H9 (cell line): ENCODE measurements at regions not wholly inside any gene's neighbourhood (a gene's known extent, or its start where the extent isn't known, plus 50 kb on each side); places are given as distances from the start of the nearest gene placed in this dataset.

Experiments used
- DNase-seq: peaks from one replicate; pipeline ENCODE4 v3.0.0-alpha.2; 2017
- H2AFZ ChIP-seq: one replicate; pipeline ENCODE4 v1.6.1; 2013; ENCODE audit warnings: mild to moderate bottlenecking, low read length, control low read depth, moderate library complexity
- H2AK5ac ChIP-seq: 2 replicates; pipeline ENCODE4 v1.6.1; 2013; ENCODE audit warnings: low read length, control low read depth, mixed read lengths; ENCODE audit not compliant: insufficient read length
- H2BK120ac ChIP-seq: one replicate; pipeline ENCODE4 v1.6.1; 2013; ENCODE audit warnings: low read depth, mild to moderate bottlenecking, low read length, control low read depth, inconsistent platforms; ENCODE audit not compliant: poor library complexity, severe bottlenecking
- H2BK12ac ChIP-seq: 2 replicates; pipeline ENCODE4 v1.6.1; 2013; ENCODE audit warnings: low read length, control low read depth, mixed read lengths, low read depth; ENCODE audit not compliant: insufficient read length
- H2BK15ac ChIP-seq: 2 replicates; pipeline ENCODE4 v1.6.1; 2013; ENCODE audit warnings: low read depth, low read length, control low read depth
- H2BK20ac ChIP-seq: one replicate; pipeline ENCODE4 v1.6.1; 2013; ENCODE audit warnings: low read depth, mild to moderate bottlenecking, low read length, control low read depth, inconsistent platforms; ENCODE audit not compliant: poor library complexity, severe bottlenecking
- H2BK5ac ChIP-seq: 2 replicates; pipeline ENCODE4 v1.6.1; 2013; ENCODE audit warnings: low read length, control low read depth, mixed read lengths; ENCODE audit not compliant: insufficient read length
- H3K14ac ChIP-seq: 2 replicates; pipeline ENCODE4 v1.6.1; 2013; ENCODE audit warnings: low read length, control low read depth; ENCODE audit not compliant: insufficient read depth
- H3K18ac ChIP-seq: 2 replicates; pipeline ENCODE4 v1.6.1; 2013; ENCODE audit warnings: low read depth, mild to moderate bottlenecking, mixed read lengths, low read length, control low read depth; ENCODE audit not compliant: insufficient read length
- H3K23ac ChIP-seq: 2 replicates; pipeline ENCODE4 v1.6.1; 2013; ENCODE audit warnings: low read length, control low read depth, mixed read lengths, low read depth; ENCODE audit not compliant: insufficient read length
- H3K23me2 ChIP-seq: 2 replicates; pipeline ENCODE4 v1.6.1; 2013; ENCODE audit warnings: low read depth, mild to moderate bottlenecking, mixed read lengths, low read length, control low read depth; ENCODE audit not compliant: insufficient read length, poor library complexity, severe bottlenecking
- H3K27ac ChIP-seq: 2 replicates; pipeline ENCODE4 v1.5.1; 2013; ENCODE audit warnings: low read length, control low read depth, mixed read lengths, low read depth; ENCODE audit not compliant: insufficient read length
- H3K27me3 ChIP-seq: 2 replicates; pipeline ENCODE4 v1.6.1; 2013; ENCODE audit warnings: low read length, control low read depth, inconsistent platforms; ENCODE audit not compliant: insufficient read depth
- H3K4ac ChIP-seq: 2 replicates; pipeline ENCODE4 v1.6.1; 2013; ENCODE audit warnings: low read depth, mild to moderate bottlenecking, control low read depth, inconsistent platforms, low read length, moderate library complexity
- H3K4me1 ChIP-seq: 2 replicates; pipeline ENCODE4 v1.6.1; 2013; ENCODE audit warnings: low read length, control low read depth, inconsistent platforms; ENCODE audit not compliant: insufficient read depth
- H3K4me2 ChIP-seq: 2 replicates; pipeline ENCODE4 v1.6.1; 2013; ENCODE audit warnings: low read length, control low read depth, mixed read lengths; ENCODE audit not compliant: insufficient read length, insufficient read depth
- H3K56ac ChIP-seq: 2 replicates; pipeline ENCODE4 v1.6.1; 2013; ENCODE audit warnings: low read depth, mild to moderate bottlenecking, mixed read lengths, low read length, control low read depth; ENCODE audit not compliant: insufficient read length
- H3K79me1 ChIP-seq: 2 replicates; pipeline ENCODE4 v1.6.1; 2013; ENCODE audit warnings: low read depth, mild to moderate bottlenecking, moderate library complexity, low read length, control low read depth, inconsistent platforms; ENCODE audit not compliant: insufficient read depth, poor library complexity, severe bottlenecking
- H3K79me2 ChIP-seq: 2 replicates; pipeline ENCODE4 v1.6.1; 2013; ENCODE audit warnings: low read length, control low read depth, inconsistent platforms; ENCODE audit not compliant: insufficient read depth
- H3K9ac ChIP-seq: 2 replicates; pipeline ENCODE4 v1.6.1; 2013; ENCODE audit warnings: low read length, control low read depth, mixed read lengths; ENCODE audit not compliant: insufficient read length; ENCODE audit errors: extremely low read depth
- H3K9me3 ChIP-seq: one replicate; pipeline ENCODE4 v1.6.1; 2013; ENCODE audit warnings: low read depth, low read length, inconsistent platforms; ENCODE audit not compliant: control insufficient read depth
- H3T11ph ChIP-seq: one replicate; pipeline ENCODE4 v1.6.1; 2013; ENCODE audit warnings: mild to moderate bottlenecking, low read length, control low read depth, inconsistent platforms
- H4K20me1 ChIP-seq: one replicate; pipeline ENCODE4 v1.6.1; 2013; ENCODE audit not compliant: control insufficient read depth, insufficient read length, insufficient read depth
- H4K5ac ChIP-seq: 2 replicates; pipeline ENCODE4 v1.6.1; 2013; ENCODE audit warnings: low read depth, mild to moderate bottlenecking, mixed read lengths, low read length, control low read depth; ENCODE audit not compliant: insufficient read length
- H4K8ac ChIP-seq: replicated peaks from 2 replicates; pipeline ENCODE4 v1.6.1; 2013; ENCODE audit warnings: low read length, control low read depth, mixed read lengths, low read depth; ENCODE audit not compliant: insufficient read length
- H4K91ac ChIP-seq: 2 replicates; pipeline ENCODE4 v1.6.1; 2013; ENCODE audit warnings: low read depth, mild to moderate bottlenecking, moderate library complexity, mixed read lengths, low read length, control low read depth; ENCODE audit not compliant: insufficient read length
- H3K27ac Mint-ChIP-seq, 3 experiments: 2 replicates in 2 of 3; 3 replicates in 1 of 3; pipeline ENCODE4 v1.8.0; 2020 to 2021; ENCODE audit warnings: mixed read lengths in 3 of 3, mild to moderate bottlenecking in 1 of 3, moderate library complexity in 1 of 3
- H3K27me3 Mint-ChIP-seq: 2 replicates; pipeline ENCODE4 v1.8.0; 2021; ENCODE audit warnings: low read depth, mild to moderate bottlenecking, moderate library complexity, mixed read lengths
- H3K36me3 Mint-ChIP-seq, 3 experiments: 2 replicates in 2 of 3; 3 replicates in 1 of 3; pipeline ENCODE4 v1.8.0; 2020 to 2021; ENCODE audit warnings: low read depth in 3 of 3, mixed read lengths in 3 of 3; ENCODE audit not compliant: insufficient read depth in 1 of 3
- H3K4me1 Mint-ChIP-seq, 2 experiments: 2 replicates each; pipeline ENCODE4 v1.8.0; 2020; ENCODE audit warnings: mixed read lengths in 2 of 2
- H3K4me3 Mint-ChIP-seq, 2 experiments: 2 replicates in 1 of 2; 3 replicates in 1 of 2; pipeline ENCODE4 v1.8.0; 2020 to 2021; ENCODE audit warnings: mild to moderate bottlenecking in 2 of 2, mixed read lengths in 2 of 2, moderate library complexity in 1 of 2
- H3K9me3 Mint-ChIP-seq, 2 experiments: 2 replicates in 1 of 2; 3 replicates in 1 of 2; pipeline ENCODE4 v1.8.0; 2020; ENCODE audit warnings: mild to moderate bottlenecking in 2 of 2, mixed read lengths in 2 of 2, moderate library complexity in 1 of 2
- WGBS: extraction: QIAGEN DNeasy Blood & Tissue Kit; methylation state at CpG from one replicate; pipeline ENCODE4 v1.1.7; 2013; ENCODE audit warnings: missing lambda C conversion rate, low lambda C conversion rate, mixed read lengths; ENCODE audit not compliant: insufficient read length; ENCODE audit errors: extremely low coverage; 5-methylcytosine and 5-hydroxymethylcytosine counted together
- TF ChIP-seq, protein P1 (sequence below): fragments of 200-600 bp; sonication (generic); conservative IDR thresholded peaks from 3 replicates; pipeline ENCODE4 v1.8.0; 2021; ENCODE audit warnings: antibody characterized with exemption, mild to moderate bottlenecking

DNA sequence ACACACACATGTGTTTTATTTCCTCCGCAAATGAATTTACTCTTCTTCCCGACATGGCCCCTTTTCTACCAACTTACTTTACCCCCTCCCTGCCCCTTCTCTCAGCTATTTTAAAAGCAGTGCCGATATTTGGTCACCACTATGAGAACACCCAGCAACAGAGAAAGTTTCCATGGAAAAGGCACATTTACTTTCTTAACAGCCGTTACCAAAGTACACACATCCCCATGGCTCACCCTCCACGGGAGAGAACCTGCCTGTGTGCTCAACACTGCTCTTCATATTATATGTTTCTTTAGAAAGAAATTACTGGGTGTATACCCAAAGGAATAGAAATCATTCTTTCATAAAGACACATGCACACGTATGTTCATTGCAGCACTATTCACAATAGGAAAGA is 714.4 kb downstream of the DCDC2C start:
- no peak overlapping the region for H2AFZ ChIP-seq
- H3K18ac ChIP-seq = no peak overlapping the region
- no peak overlapping the region for H2BK5ac ChIP-seq
- H2BK15ac ChIP-seq = no peak overlapping the region
- no peak overlapping the region for H4K91ac ChIP-seq
- H3K14ac ChIP-seq = no peak overlapping the region
- no peak overlapping the region for H2BK12ac ChIP-seq
- no peak overlapping the region for H3K4ac ChIP-seq
- H3K4me2 ChIP-seq = no peak overlapping the region
- H4K20me1 ChIP-seq = no peaks in the 10 kb centered on the region
- H3K4me1 ChIP-seq = no peaks in the 10 kb centered on the region
- H3K23ac ChIP-seq = no peak overlapping the region
- H4K8ac ChIP-seq = no peak overlapping the region
- H2BK120ac ChIP-seq = no peak overlapping the region
- no peak overlapping the region for H2BK20ac ChIP-seq
- H3K27me3 ChIP-seq = no peaks in the 10 kb centered on the region
- no peaks in the 10 kb centered on the region for H3K79me1 ChIP-seq
- no peak overlapping the region for H3K27ac ChIP-seq
- TF ChIP-seq, protein P1, sequence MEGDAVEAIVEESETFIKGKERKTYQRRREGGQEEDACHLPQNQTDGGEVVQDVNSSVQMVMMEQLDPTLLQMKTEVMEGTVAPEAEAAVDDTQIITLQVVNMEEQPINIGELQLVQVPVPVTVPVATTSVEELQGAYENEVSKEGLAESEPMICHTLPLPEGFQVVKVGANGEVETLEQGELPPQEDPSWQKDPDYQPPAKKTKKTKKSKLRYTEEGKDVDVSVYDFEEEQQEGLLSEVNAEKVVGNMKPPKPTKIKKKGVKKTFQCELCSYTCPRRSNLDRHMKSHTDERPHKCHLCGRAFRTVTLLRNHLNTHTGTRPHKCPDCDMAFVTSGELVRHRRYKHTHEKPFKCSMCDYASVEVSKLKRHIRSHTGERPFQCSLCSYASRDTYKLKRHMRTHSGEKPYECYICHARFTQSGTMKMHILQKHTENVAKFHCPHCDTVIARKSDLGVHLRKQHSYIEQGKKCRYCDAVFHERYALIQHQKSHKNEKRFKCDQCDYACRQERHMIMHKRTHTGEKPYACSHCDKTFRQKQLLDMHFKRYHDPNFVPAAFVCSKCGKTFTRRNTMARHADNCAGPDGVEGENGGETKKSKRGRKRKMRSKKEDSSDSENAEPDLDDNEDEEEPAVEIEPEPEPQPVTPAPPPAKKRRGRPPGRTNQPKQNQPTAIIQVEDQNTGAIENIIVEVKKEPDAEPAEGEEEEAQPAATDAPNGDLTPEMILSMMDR = no peak
- no peaks in the 10 kb centered on the region for H3K79me2 ChIP-seq
- H3K27me3 Mint-ChIP-seq = no peaks in the 10 kb centered on the region; the same call in 1 of the 2 replicates
- peak overlapping the region in 1 of 3 experiments; percentile 1; a peak in 1 of 7 replicates for H3K27ac Mint-ChIP-seq
- H3K56ac ChIP-seq = no peak overlapping the region
- H3K23me2 ChIP-seq = no peaks in the 10 kb centered on the region
- H3K4me1 Mint-ChIP-seq = peaks cover 0 to 9% of the 10 kb centered on the region in 2 experiments; a peak in 1 of 4 replicates
- WGBS = no CpG with 5 or more reads among the region's 6 CpGs
- no peak overlapping the region for H3K9ac ChIP-seq
- H3T11ph ChIP-seq = no peak overlapping the region
- H3K9me3 Mint-ChIP-seq = peaks cover 4 to 5% of the 10 kb centered on the region in 2 experiments
- H3K36me3 Mint-ChIP-seq = peaks cover 0 to 4% (median 0%) of the 10 kb centered on the region in 3 experiments; a peak in 4 of 7 replicates
- H3K9me3 ChIP-seq = no peaks in the 10 kb centered on the region
- DNase-seq = no peak
- H3K4me3 Mint-ChIP-seq = no peak overlapping the region
- H4K5ac ChIP-seq = no peak overlapping the region
- H2AK5ac ChIP-seq = no peak overlapping the region
